GM12878 (cell line): ENCODE measurements at regions not wholly inside any gene's neighbourhood (a gene's known extent, or its start where the extent isn't known, plus 50 kb on each side); places are given as distances from the start of the nearest gene placed in this dataset.

ENCODE experiments used
- ATAC-seq: fragments of 200-7000 bp; cut with Tn5 transposase; 3 replicates; pipeline ENCODE4 v1.9.1; 2020; ENCODE audit warnings: mild to moderate bottlenecking, moderate library complexity
- BruUV-seq: library from RNA; stranded (reverse); fragments of 400-500 nt; replicated peaks from 2 replicates; lab custom pipeline; 2021; lab: Mats Ljungman, UMichigan
- CTCF ChIA-PET: fragments of 300-600 bp; sonication (Branson Sonifier 250); formaldehyde crosslinking; extraction: SDS; loops from one replicate; lab custom pipeline; 2021; ENCODE audit warnings: inconsistent platforms; lab: Yijun Ruan, JAX
- POLR2A ChIA-PET: fragments of 350-600 bp; formaldehyde crosslinking; extraction: SDS; loops from one replicate; lab custom pipeline; 2021; ENCODE audit warnings: inconsistent platforms; lab: Charles Lee
- RAD21 ChIA-PET: fragments of 300-600 bp; sonication (Branson Sonifier 250); formaldehyde crosslinking; loops from one replicate; lab custom pipeline; 2023; ENCODE audit warnings: antibody characterized with exemption; ENCODE audit not compliant: unreplicated experiment; lab: Charles Lee
- SMC1A ChIA-PET: fragments of 300-600 bp; sonication (Branson Sonifier 250); formaldehyde crosslinking; loops from one replicate; lab custom pipeline; 2023; ENCODE audit not compliant: unreplicated experiment, uncharacterized antibody; lab: Charles Lee
- DNase-seq: peaks from one replicate; pipeline ENCODE4 v3.0.0-alpha.2; 2011; ENCODE audit warnings: low read depth, low spot score
- FAIRE-seq: peaks from 3 replicates; lab custom pipeline; 2011; peaks lifted over from hg19 to GRCh38; lab: Jason Lieb, UNC
- H2AFZ ChIP-seq: 2 replicates; pipeline ENCODE4 v1.6.0; 2011; ENCODE audit warnings: low read depth, low read length, control low read depth; ENCODE audit not compliant: control insufficient read depth
- H3K27ac ChIP-seq: 2 replicates; pipeline ENCODE4 v1.5.1; 2011; ENCODE audit warnings: control low read depth; ENCODE audit not compliant: control insufficient read depth, insufficient read depth
- H3K27me3 ChIP-seq, 2 experiments: replicated peaks in 1 of 2; 2 replicates each; pipeline versions ENCODE4 v1.6.0 to v1.6.1; 2011; ENCODE audit warnings: low read length in 1 of 2; ENCODE audit not compliant: control insufficient read depth in 2 of 2, insufficient read depth in 2 of 2
- H3K36me3 ChIP-seq, 2 experiments: 2 replicates each; pipeline ENCODE4 v1.5.1; 2011; ENCODE audit warnings: low read length in 1 of 2; ENCODE audit not compliant: control insufficient read depth in 2 of 2, insufficient read depth in 2 of 2
- H3K4me1 ChIP-seq: 2 replicates; pipeline ENCODE4 v1.6.1; 2011; ENCODE audit warnings: mild to moderate bottlenecking, low read length, moderate library complexity, mixed read lengths; ENCODE audit not compliant: control insufficient read depth, insufficient read depth
- H3K4me2 ChIP-seq: 2 replicates; pipeline ENCODE4 v1.6.0; 2011; ENCODE audit warnings: control low read depth; ENCODE audit not compliant: control insufficient read depth, insufficient read depth
- H3K4me3 ChIP-seq: fragments of 200-600 bp; sonication (generic); 2 replicates; pipeline ENCODE4 v1.5.1; 2016
- H3K79me2 ChIP-seq: 2 replicates; pipeline ENCODE4 v1.6.0; 2011; ENCODE audit warnings: low read length; ENCODE audit not compliant: control insufficient read depth, insufficient read depth
- H3K9ac ChIP-seq: 2 replicates; pipeline ENCODE4 v1.8.0; 2011; ENCODE audit warnings: low read length, control low read depth, mixed read lengths; ENCODE audit not compliant: control insufficient read depth, insufficient read depth
- H3K9me3 ChIP-seq: replicated peaks from 3 replicates; pipeline ENCODE4 v1.5.1; 2011; ENCODE audit warnings: mild to moderate bottlenecking, low read length; ENCODE audit not compliant: control insufficient read depth, insufficient read depth
- H4K20me1 ChIP-seq: 2 replicates; pipeline ENCODE4 v1.6.0; 2011; ENCODE audit not compliant: control insufficient read depth, insufficient read depth
- BHLHE40 ChIP-seq, 2 experiments: fragments of 450-650 bp in 1 of 2; IDR thresholded peaks; 2 replicates each; pipeline ENCODE4 v1.6.1; 2011 to 2017; ENCODE audit warnings: low read depth in 2 of 2, borderline replicate concordance in 1 of 2, improper control_type of control experiment in 1 of 2, low read length in 1 of 2, mild to moderate bottlenecking in 1 of 2
- FOS ChIP-seq: IDR thresholded peaks from 3 replicates; pipeline ENCODE4 v1.6.1; 2011; ENCODE audit warnings: borderline replicate concordance; ENCODE audit not compliant: insufficient read length; ENCODE audit errors: extremely low read depth
- HDAC2 ChIP-seq: fragments of 200-600 bp; sonication (generic); IDR thresholded peaks from 2 replicates; pipeline ENCODE4 v1.6.1; 2017
- MTA2 ChIP-seq: fragments of 450-650 bp; IDR thresholded peaks from 2 replicates; pipeline ENCODE4 v1.6.1; 2016; ENCODE audit warnings: low read depth, mild to moderate bottlenecking, moderate library complexity
- NFYB ChIP-seq: IDR thresholded peaks from 2 replicates; pipeline ENCODE4 v1.6.1; 2011; ENCODE audit warnings: low read depth, mild to moderate bottlenecking, low read length, improper control_type of control experiment, moderate library complexity; ENCODE audit not compliant: insufficient read depth
- RELA ChIP-seq: fragments of 450-650 bp; IDR thresholded peaks from 2 replicates; pipeline ENCODE4 v1.8.0; 2014; ENCODE audit warnings: borderline replicate concordance; ENCODE audit not compliant: partially characterized antibody
- SKIL ChIP-seq: fragments of 450-650 bp; IDR thresholded peaks from 2 replicates; pipeline ENCODE4 v1.6.1; 2017; ENCODE audit warnings: mild to moderate bottlenecking, low read depth, inconsistent platforms; ENCODE audit not compliant: poor library complexity, severe bottlenecking
- SREBF2 ChIP-seq: IDR thresholded peaks from 2 replicates; pipeline ENCODE4 v1.6.1; 2012; ENCODE audit warnings: mild to moderate bottlenecking, low read length
- YY1 ChIP-seq: IDR thresholded peaks from 2 replicates; pipeline ENCODE4 v1.6.1; 2011; ENCODE audit warnings: low read depth, mild to moderate bottlenecking, low read length
- ZNF274 ChIP-seq: IDR thresholded peaks from one replicate; pipeline ENCODE4 v1.8.0; 2011; ENCODE audit not compliant: insufficient read length, insufficient read depth
- WGBS: methylation state at CpG from one replicate; pipeline ENCODE4 v1.1.6; 2016; ENCODE audit warnings: low lambda C conversion rate; ENCODE audit not compliant: insufficient replicate concordance, insufficient coverage; ENCODE audit errors: missing lambda C conversion rate; 5-methylcytosine and 5-hydroxymethylcytosine counted together
- in situ Hi-C: fragments of 300-500 bp; cut with MboI; formaldehyde crosslinking; loops from 9 replicates; pipeline ENCODE4 v1.14.3; 2018; ENCODE audit warnings: mixed read lengths
- intact Hi-C: fragments of 100-400 bp; cut with micrococcal nuclease; formaldehyde crosslinking; loops from one replicate; pipeline ENCODE4 v1.14.2; 2022; ENCODE audit not compliant: unreplicated experiment

- Histone ChIP-seq H3K79me2 (no peaks in the 10 kb centered on the region), H3K4me3 (no peak overlapping the region), H4K20me1 (no peaks in the 10 kb centered on the region), H3K4me2 (no peak overlapping the region), H3K4me1 (no peaks in the 10 kb centered on the region), H3K9ac (no peak overlapping the region), H3K36me3 (no peaks in the 10 kb centered on the region), H2AFZ (no peak overlapping the region), H3K9me3 (no peaks in the 10 kb centered on the region), H3K27ac (no peak overlapping the region), H3K27me3 (no peaks in the 10 kb centered on the region)
- in situ Hi-C loops (no loop called here), intact Hi-C loops (no loop called here)
- no peak for FAIRE-seq
- no peak for DNase-seq
- ATAC-seq = no peak
- BruUV-seq = no TSS peak
- TF ChIP-seq SKIL (no peak), HDAC2 (no peak), RELA (no peak), ZNF274 (no peak), BHLHE40 (IDR thresholded peaks at IDR 0.05; ENCODE audit: borderline replicate concordance in 1 of 2, low read depth in 2 of 2, low read length in 1 of 2) (no peak), MTA2 (no peak), SREBF2 (no peak), NFYB (no peak), FOS (no peak), YY1 (no peak)
- ChIA-PET RAD21 (no interaction called here), CTCF (no interaction called here), SMC1A (no interaction called here), POLR2A (no interaction called here)
- 22% methylated on average over 4 of the region's 4 CpGs for WGBS
Measured at GRCh38 chr22:34567367-34567766, 498.6 kb upstream of the ISX start.
